ENCODE measurements at regions not wholly inside any gene's neighbourhood (a gene's known extent, or its start where the extent isn't known, plus 50 kb on each side); places are given as distances from the start of the nearest gene placed in this dataset.

DNA sequence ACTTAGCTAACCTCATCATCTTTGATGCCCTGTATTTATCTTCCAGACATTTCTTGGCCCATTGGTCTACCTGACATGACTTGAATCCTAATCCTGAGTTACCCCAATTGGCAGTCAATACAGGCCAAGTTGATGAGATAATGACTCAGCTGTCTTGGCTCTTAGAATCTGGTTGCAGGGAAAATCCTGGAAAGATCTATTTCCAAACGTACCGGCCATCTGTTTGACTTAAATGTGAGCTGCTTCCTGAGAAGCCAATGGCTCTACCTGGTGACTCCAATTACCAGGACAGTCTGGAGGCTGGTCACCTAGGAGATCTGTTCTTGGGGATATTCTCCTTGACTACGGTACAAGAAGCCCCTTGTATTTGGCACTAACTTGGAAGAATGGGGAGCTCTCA lies 475.2 kb upstream of the BRINP1 start:
- TF ChIP-seq, protein P1, sequence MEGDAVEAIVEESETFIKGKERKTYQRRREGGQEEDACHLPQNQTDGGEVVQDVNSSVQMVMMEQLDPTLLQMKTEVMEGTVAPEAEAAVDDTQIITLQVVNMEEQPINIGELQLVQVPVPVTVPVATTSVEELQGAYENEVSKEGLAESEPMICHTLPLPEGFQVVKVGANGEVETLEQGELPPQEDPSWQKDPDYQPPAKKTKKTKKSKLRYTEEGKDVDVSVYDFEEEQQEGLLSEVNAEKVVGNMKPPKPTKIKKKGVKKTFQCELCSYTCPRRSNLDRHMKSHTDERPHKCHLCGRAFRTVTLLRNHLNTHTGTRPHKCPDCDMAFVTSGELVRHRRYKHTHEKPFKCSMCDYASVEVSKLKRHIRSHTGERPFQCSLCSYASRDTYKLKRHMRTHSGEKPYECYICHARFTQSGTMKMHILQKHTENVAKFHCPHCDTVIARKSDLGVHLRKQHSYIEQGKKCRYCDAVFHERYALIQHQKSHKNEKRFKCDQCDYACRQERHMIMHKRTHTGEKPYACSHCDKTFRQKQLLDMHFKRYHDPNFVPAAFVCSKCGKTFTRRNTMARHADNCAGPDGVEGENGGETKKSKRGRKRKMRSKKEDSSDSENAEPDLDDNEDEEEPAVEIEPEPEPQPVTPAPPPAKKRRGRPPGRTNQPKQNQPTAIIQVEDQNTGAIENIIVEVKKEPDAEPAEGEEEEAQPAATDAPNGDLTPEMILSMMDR (conservative IDR thresholded peaks at IDR 0.05; ENCODE audit: low read depth, low read length), result no peak
- no peak overlapping the region for H3K4me3 ChIP-seq (ENCODE audit: low read length)
- DNase-seq (ENCODE audit: low read depth), result no peak

DNA sequence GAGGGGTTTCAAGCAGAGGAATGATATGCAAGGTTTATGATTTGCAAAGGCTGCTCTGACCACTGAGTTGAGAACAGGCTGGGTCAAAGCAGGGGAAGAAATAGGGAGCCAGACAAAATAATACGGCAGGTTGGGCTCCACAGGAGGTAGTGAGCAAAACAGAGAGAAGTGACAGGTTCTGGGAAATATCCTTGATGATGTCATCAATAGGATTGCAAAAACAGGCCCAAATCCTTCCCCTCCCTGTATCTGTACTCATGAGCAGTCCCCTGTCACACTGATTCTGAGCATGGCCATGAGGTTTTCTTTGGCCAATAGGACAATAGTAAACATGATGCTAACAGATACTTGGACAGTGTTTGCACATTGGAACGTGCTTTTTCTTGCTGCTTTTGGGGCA lies 471.8 kb upstream of the BRINP1 start:
- H3K4me3 ChIP-seq (ENCODE audit: low read length), result no peak overlapping the region
- TF ChIP-seq, protein P1 (conservative IDR thresholded peaks at IDR 0.05; ENCODE audit: low read depth, low read length), result no peak
- DNase-seq (ENCODE audit: low read depth), result no peak

DNA sequence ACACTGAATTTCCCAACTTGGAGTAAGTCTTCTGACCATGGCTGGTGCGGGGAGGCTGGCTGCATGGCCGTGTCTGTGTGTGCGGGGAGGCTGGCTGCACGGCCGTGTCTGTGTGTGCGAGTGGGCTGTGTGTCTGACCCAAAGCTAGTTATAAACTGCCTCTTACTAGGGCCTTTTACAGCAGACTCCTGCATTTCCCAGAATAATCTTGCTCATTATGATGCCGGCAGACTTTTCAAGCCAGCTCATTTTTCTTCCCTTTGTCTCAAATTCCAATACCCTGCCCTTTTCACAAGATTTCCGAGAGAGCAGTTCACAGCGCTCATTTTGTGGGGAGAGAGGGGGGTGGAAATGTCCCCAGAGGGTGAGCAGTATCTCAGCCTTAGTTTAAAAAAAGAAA lies 470.7 kb upstream of the BRINP1 start:
- no peak for DNase-seq (ENCODE audit: low read depth)
- no peak overlapping the region for H3K4me3 ChIP-seq (ENCODE audit: low read length)
- TF ChIP-seq, protein P1 (conservative IDR thresholded peaks at IDR 0.05; ENCODE audit: low read depth, low read length), result no peak

DNA sequence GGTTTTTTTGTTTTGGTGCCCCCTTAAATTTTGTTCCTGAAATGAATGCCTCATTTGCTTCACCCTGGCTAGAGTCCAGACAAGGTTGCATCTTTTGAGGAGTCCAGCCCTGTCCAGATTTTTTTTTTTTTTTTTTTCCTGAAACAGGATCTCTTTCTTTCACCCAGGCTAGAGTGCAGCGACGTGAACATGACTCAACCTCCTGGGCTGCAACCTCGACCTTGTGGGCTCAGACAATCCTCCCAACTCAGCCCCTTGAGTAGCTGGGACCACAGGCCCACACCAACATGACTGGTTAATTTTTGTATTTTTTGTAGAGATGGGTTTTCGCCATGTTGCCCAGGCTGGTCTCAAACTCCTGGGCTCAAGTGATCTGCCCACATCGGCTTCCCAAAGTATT lies 469.0 kb upstream of the BRINP1 start:
- TF ChIP-seq, protein P1 (conservative IDR thresholded peaks at IDR 0.05; ENCODE audit: low read depth, low read length), result no peak
- H3K4me3 ChIP-seq (ENCODE audit: low read length), result no peak overlapping the region
- no peak for DNase-seq (ENCODE audit: low read depth)

DNA sequence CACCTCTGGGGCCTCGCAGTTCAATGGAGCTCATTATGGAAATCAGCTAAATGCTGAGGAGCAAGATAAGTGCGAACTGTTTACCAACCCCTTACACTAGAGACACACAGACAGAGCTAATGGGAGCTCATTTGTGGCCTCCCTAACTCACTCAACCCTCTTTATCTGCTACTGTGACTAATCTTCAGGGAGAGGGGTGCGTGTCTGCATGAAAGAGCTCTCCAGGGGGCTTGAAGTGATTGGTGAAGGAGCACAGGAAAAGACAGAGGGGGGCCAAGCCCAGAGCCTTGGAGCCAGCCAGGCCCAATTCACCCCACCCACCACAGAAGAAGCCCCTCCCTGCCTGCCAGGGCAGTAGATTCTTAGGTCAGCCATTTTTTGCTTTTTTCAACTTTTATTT lies 466.8 kb upstream of the BRINP1 start:
- TF ChIP-seq, protein P1 (conservative IDR thresholded peaks at IDR 0.05; ENCODE audit: low read depth, low read length), result no peak
- H3K4me3 ChIP-seq (ENCODE audit: low read length), result no peak overlapping the region
- DNase-seq (ENCODE audit: low read depth), result no peak

DNA sequence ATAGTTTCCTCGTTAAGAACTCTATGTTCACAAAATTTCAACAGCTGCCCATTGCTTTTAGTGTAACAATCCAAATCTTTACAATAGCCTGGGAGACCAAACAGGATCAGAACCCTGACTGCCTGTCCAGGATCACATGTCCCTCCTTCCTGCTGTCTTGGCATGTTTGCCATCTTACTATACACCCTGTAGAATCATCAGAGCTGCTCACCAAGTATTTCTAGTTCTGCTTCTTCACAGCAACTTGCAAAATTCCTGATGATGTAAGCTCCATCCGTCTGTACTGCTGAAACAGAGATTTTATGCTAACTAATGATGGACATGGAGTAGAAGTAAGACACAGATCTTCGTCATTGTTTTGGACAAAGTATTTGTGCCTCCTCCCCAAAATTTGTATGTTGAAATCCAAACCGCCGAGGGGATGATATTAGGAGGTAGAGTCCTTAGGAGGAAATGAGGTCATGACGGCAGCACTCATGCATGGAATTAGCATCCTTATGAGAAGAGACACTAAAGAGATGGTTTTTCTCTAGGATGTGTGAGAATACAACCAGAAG lies 464.9 kb upstream of the BRINP1 start:
- DNase-seq (ENCODE audit: low read depth), result no peak
- TF ChIP-seq, protein P1 (conservative IDR thresholded peaks at IDR 0.05; ENCODE audit: low read depth, low read length), result no peak

DNA sequence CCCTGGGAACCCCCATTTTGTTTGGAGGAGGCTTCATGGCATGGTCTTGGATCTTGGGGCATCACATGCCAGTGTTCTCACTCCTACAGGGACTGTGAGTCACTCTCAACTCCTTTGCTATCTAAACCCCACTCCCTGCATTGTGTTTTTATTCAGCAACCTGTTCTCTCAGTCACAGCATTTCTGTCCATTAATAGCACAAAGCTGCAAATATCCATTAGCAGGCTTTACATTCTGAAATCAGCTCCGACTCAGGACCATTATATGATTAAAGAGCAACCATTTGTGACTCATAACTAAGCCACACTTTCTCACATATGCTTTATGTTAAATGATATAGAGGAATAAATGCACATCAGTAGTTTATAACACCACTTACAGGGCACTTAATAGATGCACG lies 462.1 kb upstream of the BRINP1 start:
- TF ChIP-seq, protein P1 (conservative IDR thresholded peaks at IDR 0.05; ENCODE audit: low read depth, low read length), result no peak
- no peak overlapping the region for H3K4me3 ChIP-seq (ENCODE audit: low read length)
- DNase-seq (ENCODE audit: low read depth), result no peak

More for the DNA sequence above, 464.9 kb upstream of the BRINP1 start:
- H3K4me3 ChIP-seq (ENCODE audit: low read length), result no peak overlapping the region

Data from retinal pigment epithelial cell (primary cell).